ENCODE measurements at regions not wholly inside any gene's neighbourhood (a gene's known extent, or its start where the extent isn't known, plus 50 kb on each side); places are given as distances from the start of the nearest gene placed in this dataset.

- H3K4me3 Mint-ChIP-seq: no peak overlapping the region
- H3K27ac Mint-ChIP-seq: no peak overlapping the region
- no peaks in the 10 kb centered on the region for H3K27me3 Mint-ChIP-seq
- DNase-seq (no peak), ATAC-seq (no peak)
- no peaks in the 10 kb centered on the region for H3K4me1 Mint-ChIP-seq
- H3K9me3 Mint-ChIP-seq: peaks cover 7 to 8% of the 10 kb centered on the region in 2 donors
Observed at GRCh38 chr18:61039251-61039650, 294.0 kb upstream of the CDH20 start.

GRCh38 chr18:61047794-61048193 lies 285.4 kb upstream of the CDH20 start:
- no peaks in the 10 kb centered on the region for H3K4me1 Mint-ChIP-seq
- no peaks in the 10 kb centered on the region for H3K27me3 Mint-ChIP-seq
- H3K9me3 Mint-ChIP-seq: peaks cover 2 to 12% of the 10 kb centered on the region in 2 donors
- ATAC-seq (no peak), DNase-seq (no peak)
- no peak overlapping the region for H3K4me3 Mint-ChIP-seq
- H3K27ac Mint-ChIP-seq: peak overlapping the region in 1 of 2 donors; percentile 63

- ATAC-seq (no peak), DNase-seq (no peak)
- Mint-ChIP-seq H3K27me3 (no peaks in the 10 kb centered on the region), H3K4me1 (no peaks in the 10 kb centered on the region), H3K9me3 (peaks cover 8 to 9% of the 10 kb centered on the region in 2 donors), H3K27ac (no peak overlapping the region), H3K4me3 (no peak overlapping the region)
Observed at GRCh38 chr18:61057443-61057842, 275.8 kb upstream of the CDH20 start.

GRCh38 chr18:61062258-61062657 lies 271.0 kb upstream of the CDH20 start:
- H3K27ac Mint-ChIP-seq: no peak overlapping the region
- ATAC-seq: no peak

GRCh38 chr18:61064911-61065310 lies 268.3 kb upstream of the CDH20 start:
- Mint-ChIP-seq H3K4me3 (no peak overlapping the region), H3K9me3 (peaks cover 0 to 5% of the 10 kb centered on the region in 2 donors), H3K27ac (no peak overlapping the region), H3K4me1 (no peaks in the 10 kb centered on the region), H3K27me3 (no peaks in the 10 kb centered on the region)
- ATAC-seq (no peak), DNase-seq (no peak)

More at GRCh38 chr18:61062258-61062657, 271.0 kb upstream of the CDH20 start:
- Mint-ChIP-seq H3K4me3 (no peak overlapping the region), H3K9me3 (peaks cover 0 to 10% of the 10 kb centered on the region in 2 donors), H3K27me3 (no peaks in the 10 kb centered on the region), H3K4me1 (no peaks in the 10 kb centered on the region)
- no peak for DNase-seq

- no peak overlapping the region for H3K4me3 Mint-ChIP-seq
- no peaks in the 10 kb centered on the region for H3K4me1 Mint-ChIP-seq
- ATAC-seq (no peak), DNase-seq (no peak)
- no peaks in the 10 kb centered on the region for H3K27me3 Mint-ChIP-seq
- no peak overlapping the region for H3K27ac Mint-ChIP-seq
- H3K9me3 Mint-ChIP-seq: peaks cover 10 to 15% of the 10 kb centered on the region in 2 donors
Observed at GRCh38 chr18:61076986-61077385, 256.2 kb upstream of the CDH20 start.

- Mint-ChIP-seq H3K4me3 (no peak overlapping the region), H3K9me3 (no peaks in the 10 kb centered on the region), H3K27me3 (no peaks in the 10 kb centered on the region), H3K27ac (no peak overlapping the region), H3K4me1 (no peaks in the 10 kb centered on the region)
- no peak for DNase-seq
- no peak for ATAC-seq
Observed at GRCh38 chr18:61079714-61080113, 253.5 kb upstream of the CDH20 start.

GRCh38 chr18:61080954-61081528 lies 252.2 kb upstream of the CDH20 start:
- no peak for DNase-seq
- Mint-ChIP-seq H3K27me3 (no peaks in the 10 kb centered on the region), H3K4me3 (no peak overlapping the region), H3K4me1 (no peaks in the 10 kb centered on the region), H3K9me3 (no peaks in the 10 kb centered on the region), H3K27ac (no peak overlapping the region)
- ATAC-seq: no peak

GRCh38 chr18:61082976-61083630 lies 250.1 kb upstream of the CDH20 start:
- Mint-ChIP-seq H3K4me1 (no peaks in the 10 kb centered on the region), H3K27ac (no peak overlapping the region), H3K27me3 (no peaks in the 10 kb centered on the region), H3K9me3 (no peaks in the 10 kb centered on the region), H3K4me3 (no peak overlapping the region)
- DNase-seq (no peak), ATAC-seq (no peak)

- H3K4me3 Mint-ChIP-seq: no peak overlapping the region
- no peak for ATAC-seq
- no peak for DNase-seq
- H3K4me1 Mint-ChIP-seq: no peaks in the 10 kb centered on the region
- no peak overlapping the region for H3K27ac Mint-ChIP-seq
- no peaks in the 10 kb centered on the region for H3K27me3 Mint-ChIP-seq
- no peaks in the 10 kb centered on the region for H3K9me3 Mint-ChIP-seq
Observed at GRCh38 chr18:61085036-61085435, 248.2 kb upstream of the CDH20 start.

- Mint-ChIP-seq H3K27ac (no peak overlapping the region), H3K9me3 (no peaks in the 10 kb centered on the region), H3K27me3 (no peaks in the 10 kb centered on the region), H3K4me1 (no peaks in the 10 kb centered on the region), H3K4me3 (no peak overlapping the region)
- ATAC-seq (no peak), DNase-seq (no peak)
Observed at GRCh38 chr18:61085761-61086160, 247.5 kb upstream of the CDH20 start.

GRCh38 chr18:61086657-61087056 lies 246.6 kb upstream of the CDH20 start:
- no peak overlapping the region for H3K27ac Mint-ChIP-seq
- no peak for DNase-seq

GRCh38 chr18:61091379-61091778 lies 241.9 kb upstream of the CDH20 start:
- H3K27me3 Mint-ChIP-seq: no peaks in the 10 kb centered on the region
- H3K4me1 Mint-ChIP-seq: no peaks in the 10 kb centered on the region
- peaks cover 0 to 6% of the 10 kb centered on the region in 2 donors for H3K9me3 Mint-ChIP-seq
- DNase-seq (no peak), ATAC-seq (no peak)
- no peak overlapping the region for H3K4me3 Mint-ChIP-seq
- no peak overlapping the region for H3K27ac Mint-ChIP-seq

More at GRCh38 chr18:61086657-61087056, 246.6 kb upstream of the CDH20 start:
- Mint-ChIP-seq H3K4me1 (no peaks in the 10 kb centered on the region), H3K27me3 (no peaks in the 10 kb centered on the region), H3K9me3 (peaks cover 0 to under 1% of the 10 kb centered on the region in 2 donors), H3K4me3 (no peak overlapping the region)
- no peak for ATAC-seq

GRCh38 chr18:61093965-61094364 lies 239.3 kb upstream of the CDH20 start:
- no peaks in the 10 kb centered on the region for H3K27me3 Mint-ChIP-seq
- no peak overlapping the region for H3K4me3 Mint-ChIP-seq
- no peak for ATAC-seq
- H3K27ac Mint-ChIP-seq: no peak overlapping the region
- no peaks in the 10 kb centered on the region for H3K4me1 Mint-ChIP-seq
- peaks cover 0 to 6% of the 10 kb centered on the region in 2 donors for H3K9me3 Mint-ChIP-seq
- no peak for DNase-seq

GRCh38 chr18:61096226-61096625 lies 237.0 kb upstream of the CDH20 start:
- Mint-ChIP-seq H3K27ac (no peak overlapping the region), H3K9me3 (peaks cover 0 to 13% of the 10 kb centered on the region in 2 donors), H3K4me1 (no peaks in the 10 kb centered on the region), H3K4me3 (no peak overlapping the region), H3K27me3 (no peaks in the 10 kb centered on the region)
- DNase-seq: no peak
- ATAC-seq: no peak

- H3K27me3 Mint-ChIP-seq: no peaks in the 10 kb centered on the region
- no peak overlapping the region for H3K4me3 Mint-ChIP-seq
- H3K4me1 Mint-ChIP-seq: no peaks in the 10 kb centered on the region
- ATAC-seq: no peak
- no peak for DNase-seq
- no peak overlapping the region for H3K27ac Mint-ChIP-seq
- peaks cover 4 to 9% of the 10 kb centered on the region in 2 donors for H3K9me3 Mint-ChIP-seq
Observed at GRCh38 chr18:61107113-61107512, 226.1 kb upstream of the CDH20 start.

- peaks cover 0 to 4% of the 10 kb centered on the region in 2 donors for H3K9me3 Mint-ChIP-seq
- H3K4me3 Mint-ChIP-seq: no peak overlapping the region
- no peaks in the 10 kb centered on the region for H3K4me1 Mint-ChIP-seq
- DNase-seq: no peak
- no peak for ATAC-seq
- no peak overlapping the region for H3K27ac Mint-ChIP-seq
- H3K27me3 Mint-ChIP-seq: no peaks in the 10 kb centered on the region
Observed at GRCh38 chr18:61108706-61109105, 224.5 kb upstream of the CDH20 start.

Measured in stimulated activated naive CD8-positive, alpha-beta T cell treated with anti-CD3 and anti-CD28 coated beads, Interleukin-15, amount 100 ng/mL, for 72 hours (primary cell).